GM21528 (cell line): ENCODE measurements at regions not wholly inside any gene's neighbourhood (a gene's known extent, or its start where the extent isn't known, plus 50 kb on each side); places are given as distances from the start of the nearest gene placed in this dataset.
"Not testable (repeated sequence)": the region's sequence is repeated elsewhere in the genome, so short reads cannot be mapped to it uniquely, and the experiment has no call there.

Experiments used
- ATAC-seq: cut with Tn5 transposase; IDR thresholded peaks from one replicate; pipeline ENCODE4 v1.9.1; 2021; ENCODE audit warnings: mild to moderate bottlenecking, moderate library complexity; ENCODE audit not compliant: unreplicated experiment, low FRiP score

GRCh38 chr14:96682401-96682800, 114.8 kb upstream of the VRK1 start:
- ATAC-seq = no peak

DNA sequence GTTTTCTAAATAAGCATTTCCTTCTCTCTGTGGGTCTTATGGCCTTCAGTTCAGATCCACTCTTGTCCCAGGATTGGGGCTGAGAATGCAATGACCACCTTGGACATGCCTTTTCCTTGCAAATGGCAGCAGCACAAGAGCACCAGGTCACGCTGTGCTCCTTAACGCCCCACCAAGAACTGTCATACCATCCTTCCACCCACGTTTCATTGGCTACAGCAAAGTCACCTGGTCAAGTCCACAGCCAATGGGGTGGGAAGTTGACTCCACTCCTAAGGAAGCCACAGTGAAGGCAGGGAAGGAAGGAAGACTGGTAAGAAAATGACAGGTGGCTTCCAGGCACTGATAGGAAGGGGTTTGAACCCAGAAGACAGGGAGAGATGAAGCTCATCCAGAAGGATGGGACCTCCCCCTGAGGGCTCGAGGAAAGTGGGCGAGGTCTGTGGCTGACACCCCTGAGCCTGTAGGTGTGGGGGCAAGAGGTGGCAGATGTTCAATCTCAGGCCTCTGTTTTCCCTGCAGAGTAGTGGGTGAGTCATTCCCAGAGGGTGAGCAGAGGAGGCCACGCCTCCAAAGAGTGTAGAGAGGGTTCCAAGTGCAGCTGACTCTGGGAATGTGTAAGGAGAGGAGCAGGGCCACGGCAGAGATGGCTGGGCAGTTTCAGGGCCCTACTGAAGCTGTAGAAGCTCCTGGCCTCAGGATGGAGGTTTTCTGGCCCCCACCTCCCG, 113.5 kb upstream of the VRK1 start:
- ATAC-seq = no peak

GRCh38 chr14:96686126-96686525, 111.1 kb upstream of the VRK1 start:
- ATAC-seq = no peak

DNA sequence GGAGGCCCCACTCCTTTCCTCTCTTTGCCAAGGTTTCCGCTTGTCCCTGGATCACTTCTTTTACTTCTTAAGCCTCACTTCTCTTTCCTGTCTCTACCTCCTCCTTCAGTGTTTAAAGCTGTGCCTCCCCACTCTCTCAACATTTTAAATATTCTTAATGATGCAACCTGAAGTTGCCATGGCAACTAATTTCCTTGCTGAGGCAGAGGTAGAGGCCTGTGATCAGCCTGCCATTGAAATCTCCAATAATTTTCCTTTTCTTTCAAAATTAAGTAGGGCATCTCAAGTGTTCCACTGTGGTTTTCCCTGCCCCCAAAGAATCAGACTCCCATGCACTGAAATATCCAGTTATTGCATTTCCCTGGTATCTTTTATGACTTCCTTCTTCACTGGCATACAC, 108.6 kb upstream of the VRK1 start:
- no peak for ATAC-seq

DNA sequence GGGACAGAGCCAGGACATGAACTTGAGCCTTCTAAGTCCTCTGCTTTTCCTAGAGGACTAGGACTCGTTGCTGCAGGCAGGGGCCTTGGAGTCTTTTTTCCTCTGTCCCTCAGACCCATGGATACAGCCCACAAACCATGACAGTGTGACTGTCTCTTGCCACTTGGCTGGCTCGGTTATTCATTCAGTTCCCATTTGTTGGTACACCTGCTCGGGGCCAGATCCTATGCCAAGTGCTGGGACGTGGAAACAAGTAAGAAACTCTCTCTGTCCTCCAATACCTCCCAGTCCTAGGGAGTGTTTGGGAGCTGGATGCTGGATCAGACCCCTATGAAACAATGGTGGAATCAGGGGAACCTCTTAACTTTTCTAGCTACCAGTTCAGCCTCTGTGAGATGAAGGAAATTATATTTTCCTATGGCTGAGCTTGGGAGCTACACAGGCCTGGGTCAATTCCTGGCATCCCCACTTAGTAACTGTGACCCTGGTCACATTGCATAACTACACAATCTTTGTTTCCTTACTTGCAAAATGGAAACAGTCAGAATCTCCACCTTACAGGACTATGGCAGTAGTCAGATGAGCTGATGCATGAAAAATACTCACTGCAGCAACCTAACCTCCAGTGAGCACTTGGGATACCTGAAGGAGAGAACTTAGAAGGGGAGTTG, 106.3 kb upstream of the VRK1 start:
- no peak for ATAC-seq

- no peak for ATAC-seq
Observed at GRCh38 chr14:96693252-96693820, 103.8 kb upstream of the VRK1 start.

DNA sequence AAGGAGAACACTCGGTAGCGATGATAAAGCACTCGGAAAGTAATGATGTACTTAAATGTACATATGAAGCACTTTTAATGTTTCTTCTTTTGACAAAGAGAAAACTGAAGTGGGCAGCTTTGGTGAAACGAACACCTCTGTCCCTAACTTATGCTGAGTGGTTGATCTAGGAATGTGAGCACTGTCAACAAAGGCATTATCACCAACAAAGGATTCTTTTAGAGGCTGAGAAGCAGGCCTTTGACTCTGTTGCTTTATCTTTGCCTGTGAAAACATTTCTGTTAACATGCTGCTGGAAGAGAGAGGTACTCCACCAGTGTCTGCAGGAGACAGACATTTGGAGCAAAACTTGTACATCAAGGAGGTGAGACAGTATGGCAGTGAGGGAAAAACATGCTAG, 103.2 kb upstream of the VRK1 start:
- ATAC-seq = no peak

- no peak for ATAC-seq
Observed at GRCh38 chr14:96698960-96699539, 98.1 kb upstream of the VRK1 start.

GRCh38 chr14:96699666-96700065, 97.5 kb upstream of the VRK1 start:
- ATAC-seq = no peak

DNA sequence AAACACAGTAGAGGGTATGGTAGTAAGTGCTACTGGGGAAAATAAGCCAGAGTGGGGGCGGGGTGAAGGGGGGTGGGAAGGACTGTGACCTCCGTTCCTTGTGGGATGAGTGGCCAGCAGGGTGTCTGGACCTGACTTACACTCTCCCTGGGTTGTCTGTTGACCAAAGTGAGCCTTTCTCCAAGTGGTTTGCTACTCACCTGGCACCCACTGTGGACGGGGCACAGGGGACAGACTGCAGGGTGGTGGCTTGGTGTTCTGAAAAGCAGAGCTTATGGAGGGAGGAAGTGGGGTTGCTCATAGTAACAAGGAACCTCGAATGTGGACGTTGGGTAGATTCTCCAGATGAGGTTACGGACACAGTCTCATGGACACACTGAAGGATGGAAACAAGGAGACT, 94.4 kb upstream of the VRK1 start:
- no peak for ATAC-seq

- no peak for ATAC-seq
Observed at GRCh38 chr14:96705422-96706092, 91.6 kb upstream of the VRK1 start.

DNA sequence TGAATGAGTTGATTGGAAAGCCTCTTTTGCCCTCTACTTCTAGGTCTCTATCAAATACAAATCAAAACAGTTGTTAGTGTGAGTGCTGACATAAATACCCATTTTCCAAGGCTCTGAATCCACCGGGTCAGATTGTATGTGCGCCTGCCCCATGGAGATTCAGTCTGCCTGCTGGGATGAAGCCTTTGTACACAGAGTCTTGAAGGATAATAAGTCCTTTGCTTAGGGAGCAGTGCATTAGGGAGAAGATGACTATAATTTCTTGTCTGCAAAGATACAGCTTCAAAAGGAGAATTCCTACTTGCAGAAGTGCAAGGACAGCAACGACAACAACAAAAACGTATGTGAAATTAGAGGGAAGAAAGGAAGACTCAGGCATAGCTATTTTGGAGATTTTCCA, 90.3 kb upstream of the VRK1 start:
- ATAC-seq = no peak

GRCh38 chr14:96710060-96710666, 87.0 kb upstream of the VRK1 start:
- ATAC-seq = no peak

DNA sequence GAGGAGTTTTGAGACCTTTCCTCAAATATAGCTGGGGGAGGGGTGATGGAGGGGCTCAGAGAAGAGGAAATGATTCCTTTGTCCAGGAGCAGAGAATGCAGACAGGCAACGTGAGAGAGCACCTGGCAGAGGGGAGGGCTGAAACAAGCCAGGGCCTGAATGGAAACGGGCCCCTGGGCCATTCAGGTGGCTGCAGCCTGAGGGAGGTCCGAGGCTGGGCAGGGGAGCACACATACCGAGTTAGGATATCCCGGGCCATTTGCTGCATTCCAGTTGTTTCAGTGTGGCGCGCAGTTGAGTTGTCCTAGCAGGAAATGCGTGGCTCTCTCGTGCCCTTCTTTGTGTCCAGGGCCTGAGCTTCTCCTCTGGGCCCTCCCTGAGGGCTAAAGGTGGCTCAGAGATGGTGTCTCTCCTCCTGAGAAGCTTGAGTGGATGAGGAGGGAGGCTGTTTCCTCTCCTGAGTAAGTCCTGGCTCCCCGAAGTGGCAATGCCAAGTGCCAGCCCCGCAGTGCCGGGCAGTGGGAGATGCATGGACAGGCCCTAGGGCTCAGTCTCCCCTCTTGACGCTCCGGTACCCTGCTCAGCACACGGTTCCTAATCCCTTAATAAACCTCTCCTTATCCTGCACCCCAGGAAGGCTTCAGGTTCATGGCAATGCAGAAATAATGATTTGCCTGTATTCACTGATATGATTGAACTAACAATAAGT, 85.5 kb upstream of the VRK1 start:
- no peak for ATAC-seq

DNA sequence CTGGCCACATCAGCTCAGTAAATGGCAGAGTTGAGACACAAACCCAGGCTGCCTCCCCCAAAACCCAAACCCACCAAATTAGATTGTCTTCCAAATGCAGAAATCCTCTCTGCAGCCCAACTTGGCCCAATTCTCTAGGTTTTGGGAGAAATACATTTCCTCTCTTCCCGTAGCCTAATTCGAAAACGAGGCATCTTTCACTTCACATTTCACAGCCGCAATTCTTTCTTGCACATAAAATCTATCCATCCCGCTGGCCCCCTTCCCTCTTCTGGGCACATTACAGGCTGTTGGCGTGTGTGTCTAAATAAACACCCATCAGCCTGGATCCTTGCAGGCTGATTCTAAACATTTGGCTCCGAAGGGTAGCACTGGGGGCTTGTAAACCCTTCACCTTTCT, 83.8 kb upstream of the VRK1 start:
- no peak for ATAC-seq

GRCh38 chr14:96714537-96714936, 82.6 kb upstream of the VRK1 start:
- not testable (repeated sequence) for ATAC-seq

- no peak for ATAC-seq
Observed at GRCh38 chr14:96717116-96717515, 80.1 kb upstream of the VRK1 start.

DNA sequence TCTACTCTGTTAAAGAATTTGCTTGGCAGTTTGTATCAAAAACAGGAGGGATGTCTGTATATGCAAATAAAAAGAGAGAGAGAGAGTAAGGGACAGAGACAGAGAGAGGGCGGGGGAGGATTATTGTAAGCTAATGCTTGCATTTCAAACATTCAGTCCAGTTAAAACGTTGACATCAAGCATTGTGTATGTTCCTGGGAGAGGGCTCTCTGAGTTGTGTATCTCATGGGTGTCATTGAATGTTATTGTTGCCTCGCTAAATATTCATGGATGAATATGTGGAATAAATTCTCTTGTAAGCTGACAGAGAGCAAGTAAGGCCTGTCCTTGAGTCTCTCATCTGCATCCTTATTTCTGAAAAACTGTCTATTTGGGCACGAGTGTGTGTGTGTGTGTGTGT, 78.8 kb upstream of the VRK1 start:
- ATAC-seq = no peak

DNA sequence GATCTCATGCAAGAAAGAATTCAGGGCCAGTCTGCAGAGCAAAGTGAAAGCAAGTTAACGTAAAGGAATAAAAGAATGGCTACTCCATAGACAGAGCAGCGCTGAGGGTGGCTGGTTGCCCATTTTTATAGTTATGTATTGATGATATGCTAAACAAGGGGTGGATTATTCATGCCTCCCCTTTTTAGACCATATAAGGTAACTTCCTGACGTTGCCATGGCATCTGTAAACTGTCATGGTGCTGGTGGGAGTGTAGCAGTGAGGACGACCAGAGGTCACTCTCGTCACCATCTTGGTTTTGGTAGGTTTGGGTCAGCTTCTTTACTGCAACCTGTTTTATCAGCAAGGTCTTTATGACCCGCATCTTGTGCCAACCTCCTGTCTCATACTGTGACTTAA, 76.5 kb upstream of the VRK1 start:
- ATAC-seq = not testable (repeated sequence)

DNA sequence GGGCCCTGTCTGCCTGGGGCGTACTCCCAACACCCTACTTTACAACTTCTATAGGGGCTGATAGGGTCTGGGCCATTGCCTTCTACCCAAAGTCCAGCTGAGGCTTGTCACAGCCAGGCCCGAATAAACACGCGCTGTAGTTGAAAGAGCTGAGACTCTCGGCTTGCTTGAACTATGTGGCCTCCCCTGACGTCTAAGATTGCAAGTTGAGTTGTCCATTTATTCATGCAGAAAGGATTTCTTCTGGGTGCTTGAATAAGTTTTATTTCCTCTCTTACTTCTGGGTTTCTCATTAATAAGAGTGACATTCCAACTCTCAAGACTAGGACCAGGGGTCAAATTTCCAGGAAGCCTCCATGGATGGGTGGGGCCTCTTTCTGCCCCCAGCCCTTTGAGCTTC, 74.4 kb upstream of the VRK1 start:
- ATAC-seq = no peak
